Endothelial cell of umbilical vein (primary cell): ENCODE measurements at regions not wholly inside any gene's neighbourhood (a gene's known extent, or its start where the extent isn't known, plus 50 kb on each side); places are given as distances from the start of the nearest gene placed in this dataset.

Experiments used
- BruUV-seq: library from RNA; stranded (reverse); fragments of 400-500 nt; replicated peaks from 2 replicates; lab custom pipeline; 2021; lab: Mats Ljungman, UMichigan
- CTCF ChIA-PET: fragments of 300-600, 350-600 bp; sonication (Branson Sonifier 250); formaldehyde crosslinking; loops from one replicate; lab custom pipeline; 2021; ENCODE audit warnings: antibody characterized with exemption, inconsistent platforms; lab: Charles Lee
- POLR2A ChIA-PET: fragments of 300-600, 350-600 bp; sonication (Branson Sonifier 250); formaldehyde crosslinking; loops from one replicate; lab custom pipeline; 2021; ENCODE audit warnings: antibody characterized with exemption, inconsistent platforms; lab: Charles Lee
- DNase-seq: peaks from one replicate; pipeline ENCODE4 v3.0.0-alpha.2; 2011; ENCODE audit warnings: low read depth, low spot score
- FAIRE-seq: peaks from 2 replicates; lab custom pipeline; 2011; peaks lifted over from hg19 to GRCh38; lab: Jason Lieb, UNC
- H2AFZ ChIP-seq: 2 replicates; pipeline ENCODE4 v1.6.0; 2012; ENCODE audit warnings: low read depth, low read length, control low read depth, inconsistent platforms
- H3K27ac ChIP-seq: 2 replicates; pipeline ENCODE4 v1.5.1; 2011; ENCODE audit warnings: low read depth, mild to moderate bottlenecking, control low read depth, low read length, moderate library complexity; ENCODE audit not compliant: insufficient read depth
- H3K27me3 ChIP-seq, 2 experiments: 2 replicates each; pipeline versions ENCODE4 v1.6.0 to v1.6.1; 2011; ENCODE audit warnings: low read length in 2 of 2, mixed read lengths in 1 of 2; ENCODE audit not compliant: control insufficient read depth in 2 of 2, insufficient read depth in 2 of 2
- H3K36me3 ChIP-seq, 2 experiments: 2 replicates in 1 of 2; 3 replicates in 1 of 2; pipeline ENCODE4 v1.5.1; 2011; ENCODE audit warnings: low read length in 2 of 2, mild to moderate bottlenecking in 1 of 2, moderate library complexity in 1 of 2; ENCODE audit not compliant: control insufficient read depth in 2 of 2, insufficient read depth in 2 of 2; ENCODE audit errors: extremely low read depth in 1 of 2
- H3K4me1 ChIP-seq: 3 replicates; pipeline ENCODE4 v1.5.1; 2011; ENCODE audit warnings: mild to moderate bottlenecking, low read length; ENCODE audit not compliant: control insufficient read depth, insufficient read depth; ENCODE audit errors: extremely low read depth
- H3K4me2 ChIP-seq: 2 replicates; pipeline ENCODE4 v1.6.1; 2011; ENCODE audit warnings: low read length, control low read depth, mixed read lengths; ENCODE audit not compliant: insufficient read depth
- H3K4me3 ChIP-seq, 3 experiments: fragments of 200-600 bp in 1 of 3; sonication (generic), shearing (Covaris generic) in 1 of 3; replicated peaks in 1 of 3; 2 replicates each; pipeline ENCODE4 v1.5.1; 2011 to 2016; ENCODE audit warnings: control low read depth in 3 of 3, low read length in 3 of 3, mild to moderate bottlenecking in 2 of 3, inconsistent platforms in 1 of 3, low read depth in 1 of 3, moderate library complexity in 1 of 3; ENCODE audit not compliant: insufficient read depth in 1 of 3
- H3K79me2 ChIP-seq: 2 replicates; pipeline ENCODE4 v1.6.0; 2012; ENCODE audit warnings: low read length, inconsistent platforms; ENCODE audit not compliant: control insufficient read depth, insufficient read depth
- H3K9ac ChIP-seq: replicated peaks from 2 replicates; pipeline ENCODE3; 2011; ENCODE audit warnings: low read length, control low read depth; ENCODE audit not compliant: insufficient read depth; ENCODE audit errors: extremely low read depth
- H3K9me1 ChIP-seq: replicated peaks from 3 replicates; pipeline ENCODE4 v1.6.0; 2011; ENCODE audit warnings: mild to moderate bottlenecking, low read length; ENCODE audit not compliant: control insufficient read depth, insufficient read depth; ENCODE audit errors: extremely low read depth
- H3K9me3 ChIP-seq: replicated peaks from 2 replicates; pipeline ENCODE4 v1.5.1; 2012; ENCODE audit warnings: low read length, inconsistent platforms; ENCODE audit not compliant: control insufficient read depth, insufficient read depth
- H4K20me1 ChIP-seq: replicated peaks from 2 replicates; pipeline ENCODE3; 2011; ENCODE audit warnings: mild to moderate bottlenecking, low read length; ENCODE audit not compliant: control insufficient read depth, insufficient read depth; ENCODE audit errors: extremely low read depth
- EZH2 ChIP-seq: IDR thresholded peaks from 2 replicates; pipeline ENCODE4 v1.6.1; 2012; ENCODE audit warnings: borderline replicate concordance, low read depth, mild to moderate bottlenecking, moderate library complexity, low read length, inconsistent platforms; ENCODE audit not compliant: severe bottlenecking
- GATA2 ChIP-seq: IDR thresholded peaks from 2 replicates; pipeline ENCODE4 v1.7.0; 2011; ENCODE audit warnings: low read depth, mild to moderate bottlenecking, moderate library complexity, mixed read lengths, low read length; ENCODE audit not compliant: insufficient read length, insufficient read depth
- MYC ChIP-seq: IDR thresholded peaks from one replicate; pipeline ENCODE4 v1.6.1; 2011; ENCODE audit warnings: mild to moderate bottlenecking, low read depth, low read length
- POLR2A ChIP-seq: IDR thresholded peaks from 2 replicates; pipeline ENCODE4 v1.6.1; 2012; ENCODE audit warnings: low read depth, mild to moderate bottlenecking, control low read depth, low read length
- dilution Hi-C: fragments of 300-500 bp; cut with MboI; formaldehyde crosslinking; loops from one replicate; pipeline ENCODE4 v1.15.0; 2019; ENCODE audit warnings: low sequenced_read_pairs; ENCODE audit not compliant: extremely low pct_ligation_motif_present
- intact Hi-C: fragments of 100-400 bp; cut with micrococcal nuclease; formaldehyde crosslinking; loops from one replicate; pipeline ENCODE4 v1.10.0; 2022
- TF ChIP-seq, protein P1 (sequence below), 2 donors: IDR thresholded peaks; 1 replicate in 1 of 2; 2 replicates in 1 of 2; pipeline ENCODE4 v1.5.1; 2011; ENCODE audit warnings: low read length in 2 of 2, mild to moderate bottlenecking in 2 of 2, moderate library complexity in 2 of 2, control low read depth in 1 of 2, inconsistent platforms in 1 of 2, low read depth in 1 of 2; ENCODE audit not compliant: insufficient read depth in 1 of 2; ENCODE audit errors: extremely low read depth in 1 of 2
- TF ChIP-seq, protein P2 (sequence below): IDR thresholded peaks from 2 replicates; pipeline ENCODE4 v1.6.1; 2011; ENCODE audit not compliant: insufficient read depth, insufficient read length

DNA sequence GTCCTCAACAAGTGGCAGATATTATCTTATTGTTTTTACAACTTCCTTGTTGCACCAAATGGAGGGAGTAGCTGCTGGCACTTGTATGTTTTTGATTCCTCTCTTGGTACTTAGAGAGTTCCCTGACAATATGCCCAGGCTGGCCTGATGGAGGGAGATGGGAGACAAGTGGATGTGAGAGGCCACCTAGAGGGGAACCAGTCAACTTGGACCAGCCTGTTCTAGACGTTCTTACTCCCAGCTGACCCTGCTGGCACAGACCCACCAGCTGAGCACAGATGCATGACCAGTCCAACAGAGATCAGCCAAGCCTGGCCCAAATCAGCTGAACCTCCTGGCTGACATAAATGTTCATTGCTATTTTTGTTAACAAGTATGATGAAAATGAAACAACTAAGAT lies 60.9 kb upstream of the GDNF start:
- Histone ChIP-seq H3K27ac (no peak overlapping the region), H3K9me1 (no peaks in the 10 kb centered on the region), H3K4me3 (no peak overlapping the region), H3K79me2 (no peaks in the 10 kb centered on the region), H3K36me3 (no peaks in the 10 kb centered on the region), H2AFZ (no peak overlapping the region), H3K9ac (no peak overlapping the region), H3K27me3 (no peaks in the 10 kb centered on the region), H3K9me3 (no peaks in the 10 kb centered on the region), H4K20me1 (no peaks in the 10 kb centered on the region), H3K4me2 (no peak overlapping the region), H3K4me1 (no peaks in the 10 kb centered on the region)
- BruUV-seq, result no TSS peak
- DNase-seq, result peak; percentile 13
- FAIRE-seq, result no peak
- TF ChIP-seq, protein P1, sequence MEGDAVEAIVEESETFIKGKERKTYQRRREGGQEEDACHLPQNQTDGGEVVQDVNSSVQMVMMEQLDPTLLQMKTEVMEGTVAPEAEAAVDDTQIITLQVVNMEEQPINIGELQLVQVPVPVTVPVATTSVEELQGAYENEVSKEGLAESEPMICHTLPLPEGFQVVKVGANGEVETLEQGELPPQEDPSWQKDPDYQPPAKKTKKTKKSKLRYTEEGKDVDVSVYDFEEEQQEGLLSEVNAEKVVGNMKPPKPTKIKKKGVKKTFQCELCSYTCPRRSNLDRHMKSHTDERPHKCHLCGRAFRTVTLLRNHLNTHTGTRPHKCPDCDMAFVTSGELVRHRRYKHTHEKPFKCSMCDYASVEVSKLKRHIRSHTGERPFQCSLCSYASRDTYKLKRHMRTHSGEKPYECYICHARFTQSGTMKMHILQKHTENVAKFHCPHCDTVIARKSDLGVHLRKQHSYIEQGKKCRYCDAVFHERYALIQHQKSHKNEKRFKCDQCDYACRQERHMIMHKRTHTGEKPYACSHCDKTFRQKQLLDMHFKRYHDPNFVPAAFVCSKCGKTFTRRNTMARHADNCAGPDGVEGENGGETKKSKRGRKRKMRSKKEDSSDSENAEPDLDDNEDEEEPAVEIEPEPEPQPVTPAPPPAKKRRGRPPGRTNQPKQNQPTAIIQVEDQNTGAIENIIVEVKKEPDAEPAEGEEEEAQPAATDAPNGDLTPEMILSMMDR (IDR thresholded peaks at IDR 0.05; ENCODE audit: extremely low read depth in 1 of 2, insufficient read depth in 1 of 2, low read depth in 1 of 2, low read length in 2 of 2), result peak in 1 of 2 donors; percentile 5
- TF ChIP-seq GATA2, result no peak
- intact Hi-C loops (no loop called here), dilution Hi-C loops (no loop called here)
- POLR2A ChIA-PET, result no interaction called here
- CTCF ChIA-PET, result interaction anchor here (1.0 kb wide), 1 partner anchor 488 kb away, joined by 6 read pairs; no protein-coding TSS in a partner anchor

DNA sequence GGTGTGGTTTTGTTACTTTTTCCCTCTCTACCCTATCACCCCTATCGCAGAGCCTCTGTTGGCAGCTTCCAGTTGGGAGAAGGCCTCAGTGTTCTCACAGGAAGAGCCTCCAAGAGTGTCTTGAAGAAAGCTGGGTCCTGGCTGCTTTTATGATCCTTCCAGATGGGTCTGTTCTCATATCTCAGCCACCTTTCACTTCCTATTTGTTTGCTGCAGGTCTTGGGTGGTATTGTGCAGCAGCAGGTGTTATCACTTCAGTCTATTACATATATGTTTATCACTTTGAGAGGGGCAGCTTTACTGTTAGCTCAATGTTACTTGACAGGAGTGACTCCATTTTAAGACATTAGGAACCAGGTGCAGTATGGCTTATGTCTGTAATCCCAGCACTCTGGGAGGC lies 59.2 kb upstream of the GDNF start:
- dilution Hi-C loops, result no loop called here

More for the DNA sequence above, 59.2 kb upstream of the GDNF start:
- no peaks in the 10 kb centered on the region for H3K36me3 ChIP-seq
- no peak overlapping the region for H3K4me2 ChIP-seq
- no peak overlapping the region for H3K27ac ChIP-seq
- BruUV-seq, result no TSS peak
- intact Hi-C loops, result no loop called here
- H3K4me1 ChIP-seq, result no peaks in the 10 kb centered on the region
- H3K9me3 ChIP-seq, result no peaks in the 10 kb centered on the region
- TF ChIP-seq GATA2 (no peak), POLR2A (no peak), MYC (no peak), EZH2 (no peak)
- TF ChIP-seq, protein P2, sequence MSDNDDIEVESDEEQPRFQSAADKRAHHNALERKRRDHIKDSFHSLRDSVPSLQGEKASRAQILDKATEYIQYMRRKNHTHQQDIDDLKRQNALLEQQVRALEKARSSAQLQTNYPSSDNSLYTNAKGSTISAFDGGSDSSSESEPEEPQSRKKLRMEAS, result no peak
- TF ChIP-seq, protein P1 (IDR thresholded peaks at IDR 0.05; ENCODE audit: extremely low read depth in 1 of 2, insufficient read depth in 1 of 2, low read depth in 1 of 2, low read length in 2 of 2), result no peak
- no peaks in the 10 kb centered on the region for H3K27me3 ChIP-seq
- FAIRE-seq, result no peak
- no peaks in the 10 kb centered on the region for H4K20me1 ChIP-seq
- no peak overlapping the region for H3K9ac ChIP-seq
- no peaks in the 10 kb centered on the region for H3K9me1 ChIP-seq
- ChIA-PET CTCF (interaction anchor here (0.9 kb wide), 1 partner anchor 19 kb away, joined by 3 read pairs; no protein-coding TSS in a partner anchor), POLR2A (no interaction called here)
- no peak for DNase-seq
- no peak overlapping the region for H3K4me3 ChIP-seq
- H3K79me2 ChIP-seq, result no peaks in the 10 kb centered on the region
- H2AFZ ChIP-seq, result no peak overlapping the region
